OCI-LY3 (cell line): ENCODE measurements at regions not wholly inside any gene's neighbourhood (a gene's known extent, or its start where the extent isn't known, plus 50 kb on each side); places are given as distances from the start of the nearest gene placed in this dataset.

Source experiments
- CTCF ChIP-seq: fragments of 200-600, 300-600 bp; sonication (generic); IDR thresholded peaks from 2 replicates; pipeline ENCODE4 v1.5.1; 2014; ENCODE audit warnings: antibody characterized with exemption, low read length, low read depth
- EZH2phosphoT487 ChIP-seq: fragments of 200-600 bp; shearing (Covaris generic); IDR thresholded peaks from 2 replicates; pipeline ENCODE4 v1.6.1; 2018; ENCODE audit warnings: antibody characterized with exemption, mixed run types, low read depth

GRCh38 chr21:38925478-38925877 lies 119.7 kb downstream of the ETS2 start:
- TF ChIP-seq CTCF (no peak), EZH2phosphoT487 (no peak)
